KBM-7 (cell line): ENCODE measurements at regions not wholly inside any gene's neighbourhood (a gene's known extent, or its start where the extent isn't known, plus 50 kb on each side); places are given as distances from the start of the nearest gene placed in this dataset.
"Not testable (repeated sequence)": the region's sequence is repeated elsewhere in the genome, so short reads cannot be mapped to it uniquely, and the experiment has no call there.

Source experiments
- DNase-seq: peaks from one replicate; pipeline ENCODE4 v3.0.0-alpha.2; 2015
- in situ Hi-C: fragments of 300-500 bp; cut with MboI; formaldehyde crosslinking; loops from 2 replicates; pipeline ENCODE4 v1.14.3; 2020; ENCODE audit warnings: low sequenced_read_pairs, low pct_unique_long_range_greater_than_20kb, mixed read lengths

DNA sequence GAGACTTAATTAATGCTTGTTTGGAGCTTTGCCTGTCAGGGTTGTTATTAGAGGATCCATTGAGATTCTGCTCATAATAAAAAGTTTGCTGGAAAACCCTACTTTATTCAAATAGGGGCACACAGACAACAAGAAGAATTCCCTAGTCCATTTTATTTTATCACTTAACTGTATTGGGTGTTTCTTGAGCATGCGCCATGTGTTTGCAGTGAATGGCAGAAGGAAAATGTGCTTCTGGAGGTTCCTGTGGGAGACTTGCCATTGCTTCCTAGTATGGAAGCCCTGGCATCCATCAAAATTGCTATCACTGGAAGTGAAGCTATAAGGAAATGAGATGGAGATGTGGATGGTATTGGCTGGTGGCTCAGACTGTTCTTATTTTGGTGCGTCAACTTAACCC is 106.6 kb upstream of the GALNT18 start:
- in situ Hi-C loops, result no loop called here

GRCh38 chr11:11725438-11725837 is 103.6 kb upstream of the GALNT18 start:
- DNase-seq, result no peak
- in situ Hi-C loops, result no loop called here

More for the DNA sequence above, 106.6 kb upstream of the GALNT18 start:
- no peak for DNase-seq

GRCh38 chr11:11724994-11725393 is 103.2 kb upstream of the GALNT18 start:
- DNase-seq, result no peak
- in situ Hi-C loops, result no loop called here

GRCh38 chr11:11722861-11723260 is 101.1 kb upstream of the GALNT18 start:
- in situ Hi-C loops, result no loop called here

DNA sequence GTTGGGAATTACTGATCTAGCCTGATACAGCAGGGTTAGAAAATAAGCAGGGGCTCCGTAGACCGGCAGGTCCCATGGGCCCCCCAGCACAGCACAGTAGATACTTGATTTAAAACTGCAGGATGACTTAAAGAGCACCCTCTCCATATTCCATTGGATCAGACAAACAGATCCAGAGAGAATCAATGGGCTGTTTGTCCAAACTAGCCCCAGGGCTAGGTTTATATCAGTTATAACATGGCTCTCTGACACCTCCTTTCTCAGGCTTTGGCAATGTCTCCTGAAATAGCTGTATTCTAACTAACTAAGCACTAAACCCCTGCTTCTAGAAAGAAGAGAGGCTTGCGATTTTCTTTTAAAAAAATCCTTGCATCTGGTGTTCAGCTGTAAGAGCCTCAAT is 100.4 kb upstream of the GALNT18 start:
- no peak for DNase-seq
- in situ Hi-C loops, result no loop called here

More at GRCh38 chr11:11722861-11723260, 101.1 kb upstream of the GALNT18 start:
- DNase-seq, result no peak

DNA sequence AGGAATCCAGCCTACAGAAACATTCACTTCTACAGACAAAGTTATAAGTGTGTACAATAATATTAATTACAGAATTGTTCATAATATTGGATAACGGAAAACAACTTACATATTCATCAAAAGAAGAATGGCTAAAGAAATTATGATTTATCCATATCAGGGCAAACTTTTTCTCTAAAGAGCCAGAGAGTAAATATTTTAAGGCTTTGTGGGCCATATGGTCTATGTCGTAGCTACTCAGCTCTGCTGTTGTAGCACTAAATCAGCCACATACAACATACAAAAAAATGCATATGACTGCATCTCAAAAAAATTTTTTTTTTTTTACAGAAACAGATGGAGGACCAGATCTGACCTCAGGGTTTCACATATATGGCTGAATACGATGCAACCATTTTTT is 96.7 kb upstream of the GALNT18 start:
- in situ Hi-C loops, result no loop called here

GRCh38 chr11:11717064-11717725 is 95.4 kb upstream of the GALNT18 start:
- no peak for DNase-seq
- in situ Hi-C loops, result no loop called here

More for the DNA sequence above, 96.7 kb upstream of the GALNT18 start:
- no peak for DNase-seq

DNA sequence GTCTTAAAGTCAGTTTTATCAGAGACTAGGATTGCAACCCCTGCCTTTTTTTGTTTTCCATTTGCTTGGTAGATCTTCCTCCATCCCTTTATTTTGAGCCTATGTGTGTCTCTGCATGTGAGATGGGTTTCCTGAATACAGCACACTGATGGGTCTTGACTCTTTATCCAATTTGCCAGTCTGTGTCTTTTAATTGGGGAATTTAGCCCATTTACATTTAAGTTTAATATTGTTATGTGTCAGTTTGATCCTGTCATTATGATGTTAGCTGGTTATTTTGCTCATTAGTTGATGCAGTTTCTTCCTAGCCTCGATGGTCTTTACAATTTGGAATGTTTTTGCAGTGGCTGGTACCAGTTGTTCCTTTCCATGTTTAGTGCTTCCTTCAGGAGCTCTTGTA is 93.3 kb upstream of the GALNT18 start:
- in situ Hi-C loops, DNase-seq: not testable (repeated sequence)

- no peak for DNase-seq
- in situ Hi-C loops, result no loop called here
Measured at GRCh38 chr11:11710556-11710955, 88.8 kb upstream of the GALNT18 start.

- in situ Hi-C loops, result no loop called here
- DNase-seq, result no peak
Measured at GRCh38 chr11:11709447-11710239, 87.8 kb upstream of the GALNT18 start.

DNA sequence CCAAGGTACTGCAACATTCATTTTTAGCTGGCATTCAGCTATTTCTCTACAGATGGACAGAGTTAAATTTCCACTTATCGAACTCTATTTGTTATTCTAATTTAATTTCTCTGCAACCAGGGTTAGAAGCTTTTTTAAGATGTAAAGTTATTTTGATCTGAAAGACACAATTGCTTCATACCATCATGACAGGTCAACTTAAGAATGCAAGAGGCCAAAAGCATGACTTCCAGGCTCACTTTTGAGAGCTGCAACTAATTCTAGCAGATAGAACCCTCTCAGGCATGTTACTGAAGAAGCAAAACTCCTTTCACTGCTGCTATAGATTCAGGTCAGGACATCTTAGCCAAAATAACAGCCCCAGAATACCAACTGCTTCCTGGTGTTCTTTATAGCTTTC is 86.5 kb upstream of the GALNT18 start:
- no peak for DNase-seq
- in situ Hi-C loops, result no loop called here

DNA sequence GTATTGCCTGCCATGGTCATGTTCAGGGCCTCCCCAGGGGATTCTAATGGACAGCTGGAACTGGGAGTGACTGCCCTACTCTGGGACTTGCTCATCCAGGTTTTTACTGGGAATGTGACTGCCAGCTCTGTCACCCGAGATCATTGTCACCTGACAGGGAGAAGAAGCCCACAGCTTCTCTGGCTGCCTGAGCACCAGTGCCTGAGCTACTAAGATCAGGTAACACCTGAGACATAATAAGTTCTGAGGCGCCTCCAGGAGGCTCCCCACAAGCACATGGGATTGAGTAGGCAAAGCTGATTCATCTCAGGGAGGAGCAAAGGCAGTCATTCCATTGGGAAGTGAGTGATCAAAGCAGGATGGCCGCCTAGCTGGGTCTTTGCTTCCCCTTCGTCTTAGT is 84.2 kb upstream of the GALNT18 start:
- no peak for DNase-seq
- in situ Hi-C loops, result no loop called here

- no peak for DNase-seq
- in situ Hi-C loops, result no loop called here
Measured at GRCh38 chr11:11703885-11704284, 82.1 kb upstream of the GALNT18 start.

DNA sequence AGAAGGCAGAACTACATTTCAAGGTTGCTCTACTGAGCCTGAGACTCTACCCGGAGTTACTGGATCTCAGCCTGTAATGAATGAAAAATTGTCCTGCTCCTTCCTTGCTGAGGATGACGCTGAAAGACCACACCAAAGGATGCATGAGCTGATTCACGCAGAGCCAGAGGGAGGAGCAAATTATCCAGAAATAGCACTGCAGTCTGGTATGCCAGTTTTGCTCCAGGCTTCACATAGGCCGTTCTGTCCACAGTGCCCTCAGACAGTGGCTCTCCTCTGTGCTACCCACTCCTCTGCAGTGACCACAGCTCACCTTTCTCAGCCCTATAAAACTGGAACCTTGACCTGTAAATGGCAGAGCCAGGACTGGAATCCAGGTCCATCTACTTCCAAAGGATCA is 79.3 kb upstream of the GALNT18 start:
- no peak for DNase-seq
- in situ Hi-C loops, result no loop called here

DNA sequence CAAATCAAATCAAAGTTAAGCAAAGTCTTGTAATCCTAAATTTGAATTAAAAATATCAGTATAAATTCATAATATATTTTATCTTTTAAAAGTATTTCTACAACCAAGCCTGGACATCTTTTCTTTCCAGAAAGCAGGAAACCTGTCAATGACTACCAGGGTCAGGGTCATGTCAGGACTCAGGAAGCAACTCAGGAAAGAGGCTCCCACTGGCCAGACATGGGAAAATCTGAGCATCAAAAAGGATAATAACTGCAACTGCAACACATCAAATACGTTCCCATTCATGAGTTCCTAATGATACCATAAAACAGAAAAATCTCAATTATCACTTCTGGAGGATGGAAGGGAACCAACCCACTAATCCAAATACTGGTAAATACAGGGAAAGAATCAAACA is 76.0 kb upstream of the GALNT18 start:
- in situ Hi-C loops, result no loop called here
- no peak for DNase-seq

- in situ Hi-C loops, result no loop called here
- no peak for DNase-seq
Measured at GRCh38 chr11:11691296-11692151, 69.7 kb upstream of the GALNT18 start.

GRCh38 chr11:11681536-11681935 is 59.7 kb upstream of the GALNT18 start:
- DNase-seq, result no peak
- in situ Hi-C loops, result no loop called here

- in situ Hi-C loops, result no loop called here
- no peak for DNase-seq
Measured at GRCh38 chr11:11677672-11678356, 56.0 kb upstream of the GALNT18 start.

- no peak for DNase-seq
- in situ Hi-C loops, result no loop called here
Measured at GRCh38 chr11:11675671-11676181, 53.9 kb upstream of the GALNT18 start.
